ENCODE measurements at regions not wholly inside any gene's neighbourhood (a gene's known extent, or its start where the extent isn't known, plus 50 kb on each side); places are given as distances from the start of the nearest gene placed in this dataset.

DNA sequence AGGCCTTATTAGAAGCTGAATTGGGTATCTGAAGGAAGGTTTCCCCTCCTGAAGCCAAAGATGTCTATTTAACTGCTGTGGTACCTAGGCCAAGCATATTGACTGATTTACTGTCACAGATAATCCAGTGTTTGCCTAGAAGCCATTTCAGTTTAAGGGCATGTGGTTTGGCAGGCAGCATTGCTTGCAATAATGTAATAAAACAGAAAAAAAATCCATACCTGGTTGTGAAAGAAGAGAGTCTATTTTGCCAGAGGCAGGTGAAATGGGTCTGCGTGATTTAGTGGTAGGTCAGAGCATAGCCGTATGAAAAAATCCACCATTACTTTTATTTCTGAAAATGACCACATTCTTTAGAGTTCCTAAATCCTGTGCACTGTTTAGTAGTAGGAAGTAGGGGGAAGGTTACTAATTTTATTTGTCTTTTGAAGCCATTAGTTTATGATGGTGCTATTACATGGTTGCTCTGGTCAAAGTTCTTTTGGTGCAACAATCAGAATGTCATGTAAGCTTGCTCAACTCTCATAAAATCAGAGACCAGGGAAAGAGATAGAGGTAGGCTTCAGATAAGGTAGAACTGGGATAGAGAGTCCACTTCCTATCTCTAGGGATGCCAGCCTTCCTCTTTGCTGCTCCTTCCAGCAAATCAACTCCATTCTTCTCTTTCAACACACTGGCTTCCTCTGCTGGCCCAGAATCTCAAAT lies 343.4 kb downstream of the GPD2 start:
- TF ChIP-seq USF2 (IDR thresholded peaks at IDR 0.05; ENCODE audit: low read depth, low read length) (no peak), CEBPB (IDR thresholded peaks at IDR 0.05; ENCODE audit: low read depth, low read length) (no peak)
- TF ChIP-seq, protein P1, sequence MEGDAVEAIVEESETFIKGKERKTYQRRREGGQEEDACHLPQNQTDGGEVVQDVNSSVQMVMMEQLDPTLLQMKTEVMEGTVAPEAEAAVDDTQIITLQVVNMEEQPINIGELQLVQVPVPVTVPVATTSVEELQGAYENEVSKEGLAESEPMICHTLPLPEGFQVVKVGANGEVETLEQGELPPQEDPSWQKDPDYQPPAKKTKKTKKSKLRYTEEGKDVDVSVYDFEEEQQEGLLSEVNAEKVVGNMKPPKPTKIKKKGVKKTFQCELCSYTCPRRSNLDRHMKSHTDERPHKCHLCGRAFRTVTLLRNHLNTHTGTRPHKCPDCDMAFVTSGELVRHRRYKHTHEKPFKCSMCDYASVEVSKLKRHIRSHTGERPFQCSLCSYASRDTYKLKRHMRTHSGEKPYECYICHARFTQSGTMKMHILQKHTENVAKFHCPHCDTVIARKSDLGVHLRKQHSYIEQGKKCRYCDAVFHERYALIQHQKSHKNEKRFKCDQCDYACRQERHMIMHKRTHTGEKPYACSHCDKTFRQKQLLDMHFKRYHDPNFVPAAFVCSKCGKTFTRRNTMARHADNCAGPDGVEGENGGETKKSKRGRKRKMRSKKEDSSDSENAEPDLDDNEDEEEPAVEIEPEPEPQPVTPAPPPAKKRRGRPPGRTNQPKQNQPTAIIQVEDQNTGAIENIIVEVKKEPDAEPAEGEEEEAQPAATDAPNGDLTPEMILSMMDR (conservative IDR thresholded peaks at IDR 0.05; ENCODE audit: low read depth, low read length), result no peak

Data from IMR-90 (cell line).